HEK293 (cell line): ENCODE measurements at regions not wholly inside any gene's neighbourhood (a gene's known extent, or its start where the extent isn't known, plus 50 kb on each side); places are given as distances from the start of the nearest gene placed in this dataset.

ENCODE experiments used
- ZNF341 ChIP-seq: fragments of 450-650 bp; formaldehyde crosslinking; IDR thresholded peaks from 2 replicates; pipeline ENCODE4; 2016; ENCODE audit warnings: low read depth, missing biosample characterization, missing genetic modification characterization
- ZNF658 ChIP-seq: fragments of 450-650 bp; formaldehyde crosslinking; IDR thresholded peaks from 2 replicates; pipeline ENCODE4; 2016; ENCODE audit warnings: missing biosample characterization, missing genetic modification characterization
- TF ChIP-seq, protein P1 (sequence below): fragments of 450-650 bp; formaldehyde crosslinking; IDR thresholded peaks from 2 replicates; pipeline ENCODE4 v1.5.1; 2016; ENCODE audit warnings: missing biosample characterization, missing genetic modification characterization, borderline replicate concordance
- TF ChIP-seq, protein P2 (sequence below): fragments of 450-650 bp; formaldehyde crosslinking; conservative IDR thresholded peaks from 2 replicates; pipeline ENCODE4 v1.5.1; 2016; ENCODE audit warnings: low read depth, missing biosample characterization, missing genetic modification characterization

DNA sequence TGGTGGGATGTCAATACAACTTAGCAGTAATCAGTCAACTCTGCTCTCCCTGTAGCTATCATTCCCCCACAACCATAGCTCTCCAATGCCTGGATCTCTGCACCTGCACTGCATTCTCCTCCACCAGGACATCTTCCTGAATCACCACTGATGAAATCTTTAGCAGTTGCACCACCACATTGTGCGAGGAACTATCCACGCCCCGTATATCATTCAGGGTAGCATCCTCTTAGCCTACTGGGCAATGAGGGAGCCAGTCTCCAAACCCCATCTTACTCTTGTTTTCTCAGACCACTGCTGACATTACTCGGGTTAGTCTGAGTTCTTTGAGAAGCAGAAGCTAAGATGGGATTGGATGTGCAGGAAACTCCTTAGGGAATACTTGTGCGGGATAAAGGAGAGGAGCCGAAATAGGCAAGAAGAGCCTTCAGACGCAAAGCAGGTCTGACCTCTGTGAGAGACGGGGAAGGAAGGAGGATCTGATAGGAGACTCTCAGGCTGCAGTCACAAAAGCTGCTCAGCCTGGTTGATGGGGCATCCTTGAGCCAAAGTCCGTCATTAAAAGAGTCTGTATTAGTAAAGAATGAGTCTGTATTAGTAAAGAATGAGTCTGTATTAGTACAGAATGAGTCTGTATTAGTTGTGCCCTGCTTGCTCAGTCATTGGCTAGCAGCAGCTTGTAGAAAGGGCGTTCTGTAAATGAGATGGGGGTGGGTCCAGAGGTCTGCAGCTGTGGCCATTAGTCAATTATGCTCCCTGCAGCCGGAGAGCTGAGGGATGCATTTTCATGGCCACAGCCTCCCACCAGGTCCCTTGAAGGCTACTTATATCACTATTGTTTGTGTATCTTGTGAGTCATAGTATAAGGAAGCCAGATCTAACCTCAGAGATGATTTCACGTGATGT, 49.6 kb upstream of the RASSF3 start (continued):
- TF ChIP-seq, protein P1, sequence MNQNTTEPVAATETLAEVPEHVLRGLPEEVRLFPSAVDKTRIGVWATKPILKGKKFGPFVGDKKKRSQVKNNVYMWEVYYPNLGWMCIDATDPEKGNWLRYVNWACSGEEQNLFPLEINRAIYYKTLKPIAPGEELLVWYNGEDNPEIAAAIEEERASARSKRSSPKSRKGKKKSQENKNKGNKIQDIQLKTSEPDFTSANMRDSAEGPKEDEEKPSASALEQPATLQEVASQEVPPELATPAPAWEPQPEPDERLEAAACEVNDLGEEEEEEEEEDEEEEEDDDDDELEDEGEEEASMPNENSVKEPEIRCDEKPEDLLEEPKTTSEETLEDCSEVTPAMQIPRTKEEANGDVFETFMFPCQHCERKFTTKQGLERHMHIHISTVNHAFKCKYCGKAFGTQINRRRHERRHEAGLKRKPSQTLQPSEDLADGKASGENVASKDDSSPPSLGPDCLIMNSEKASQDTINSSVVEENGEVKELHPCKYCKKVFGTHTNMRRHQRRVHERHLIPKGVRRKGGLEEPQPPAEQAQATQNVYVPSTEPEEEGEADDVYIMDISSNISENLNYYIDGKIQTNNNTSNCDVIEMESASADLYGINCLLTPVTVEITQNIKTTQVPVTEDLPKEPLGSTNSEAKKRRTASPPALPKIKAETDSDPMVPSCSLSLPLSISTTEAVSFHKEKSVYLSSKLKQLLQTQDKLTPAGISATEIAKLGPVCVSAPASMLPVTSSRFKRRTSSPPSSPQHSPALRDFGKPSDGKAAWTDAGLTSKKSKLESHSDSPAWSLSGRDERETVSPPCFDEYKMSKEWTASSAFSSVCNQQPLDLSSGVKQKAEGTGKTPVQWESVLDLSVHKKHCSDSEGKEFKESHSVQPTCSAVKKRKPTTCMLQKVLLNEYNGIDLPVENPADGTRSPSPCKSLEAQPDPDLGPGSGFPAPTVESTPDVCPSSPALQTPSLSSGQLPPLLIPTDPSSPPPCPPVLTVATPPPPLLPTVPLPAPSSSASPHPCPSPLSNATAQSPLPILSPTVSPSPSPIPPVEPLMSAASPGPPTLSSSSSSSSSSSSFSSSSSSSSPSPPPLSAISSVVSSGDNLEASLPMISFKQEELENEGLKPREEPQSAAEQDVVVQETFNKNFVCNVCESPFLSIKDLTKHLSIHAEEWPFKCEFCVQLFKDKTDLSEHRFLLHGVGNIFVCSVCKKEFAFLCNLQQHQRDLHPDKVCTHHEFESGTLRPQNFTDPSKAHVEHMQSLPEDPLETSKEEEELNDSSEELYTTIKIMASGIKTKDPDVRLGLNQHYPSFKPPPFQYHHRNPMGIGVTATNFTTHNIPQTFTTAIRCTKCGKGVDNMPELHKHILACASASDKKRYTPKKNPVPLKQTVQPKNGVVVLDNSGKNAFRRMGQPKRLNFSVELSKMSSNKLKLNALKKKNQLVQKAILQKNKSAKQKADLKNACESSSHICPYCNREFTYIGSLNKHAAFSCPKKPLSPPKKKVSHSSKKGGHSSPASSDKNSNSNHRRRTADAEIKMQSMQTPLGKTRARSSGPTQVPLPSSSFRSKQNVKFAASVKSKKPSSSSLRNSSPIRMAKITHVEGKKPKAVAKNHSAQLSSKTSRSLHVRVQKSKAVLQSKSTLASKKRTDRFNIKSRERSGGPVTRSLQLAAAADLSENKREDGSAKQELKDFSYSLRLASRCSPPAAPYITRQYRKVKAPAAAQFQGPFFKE (tag by site-specific recombination): no peak
- TF ChIP-seq ZNF658 (tag by site-specific recombination) (no peak), ZNF341 (tag by site-specific recombination) (no peak)
- TF ChIP-seq, protein P2, sequence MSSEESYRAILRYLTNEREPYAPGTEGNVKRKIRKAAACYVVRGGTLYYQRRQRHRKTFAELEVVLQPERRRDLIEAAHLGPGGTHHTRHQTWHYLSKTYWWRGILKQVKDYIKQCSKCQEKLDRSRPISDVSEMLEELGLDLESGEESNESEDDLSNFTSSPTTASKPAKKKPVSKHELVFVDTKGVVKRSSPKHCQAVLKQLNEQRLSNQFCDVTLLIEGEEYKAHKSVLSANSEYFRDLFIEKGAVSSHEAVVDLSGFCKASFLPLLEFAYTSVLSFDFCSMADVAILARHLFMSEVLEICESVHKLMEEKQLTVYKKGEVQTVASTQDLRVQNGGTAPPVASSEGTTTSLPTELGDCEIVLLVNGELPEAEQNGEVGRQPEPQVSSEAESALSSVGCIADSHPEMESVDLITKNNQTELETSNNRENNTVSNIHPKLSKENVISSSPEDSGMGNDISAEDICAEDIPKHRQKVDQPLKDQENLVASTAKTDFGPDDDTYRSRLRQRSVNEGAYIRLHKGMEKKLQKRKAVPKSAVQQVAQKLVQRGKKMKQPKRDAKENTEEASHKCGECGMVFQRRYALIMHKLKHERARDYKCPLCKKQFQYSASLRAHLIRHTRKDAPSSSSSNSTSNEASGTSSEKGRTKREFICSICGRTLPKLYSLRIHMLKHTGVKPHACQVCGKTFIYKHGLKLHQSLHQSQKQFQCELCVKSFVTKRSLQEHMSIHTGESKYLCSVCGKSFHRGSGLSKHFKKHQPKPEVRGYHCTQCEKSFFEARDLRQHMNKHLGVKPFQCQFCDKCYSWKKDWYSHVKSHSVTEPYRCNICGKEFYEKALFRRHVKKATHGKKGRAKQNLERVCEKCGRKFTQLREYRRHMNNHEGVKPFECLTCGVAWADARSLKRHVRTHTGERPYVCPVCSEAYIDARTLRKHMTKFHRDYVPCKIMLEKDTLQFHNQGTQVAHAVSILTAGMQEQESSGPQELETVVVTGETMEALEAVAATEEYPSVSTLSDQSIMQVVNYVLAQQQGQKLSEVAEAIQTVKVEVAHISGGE (tag by site-specific recombination): no peak
